ENCODE measurements at regions not wholly inside any gene's neighbourhood (a gene's known extent, or its start where the extent isn't known, plus 50 kb on each side); places are given as distances from the start of the nearest gene placed in this dataset.

- no peak for DNase-seq (ENCODE audit: low read depth)
These were observed 109.0 kb upstream of the CELF4 start for GRCh38 chr18:37674570-37674969.

GRCh38 chr18:37673671-37674070 lies 108.1 kb upstream of the CELF4 start:
- no peak for DNase-seq (ENCODE audit: low read depth)

- DNase-seq (ENCODE audit: low read depth): no peak
These were observed 107.5 kb upstream of the CELF4 start for GRCh38 chr18:37672932-37673595.

- DNase-seq (ENCODE audit: low read depth): no peak
These were observed 106.4 kb upstream of the CELF4 start for GRCh38 chr18:37672001-37672400.

- no peak for DNase-seq (ENCODE audit: low read depth)
These were observed 105.9 kb upstream of the CELF4 start for GRCh38 chr18:37671530-37671929.

GRCh38 chr18:37671119-37671518 lies 105.5 kb upstream of the CELF4 start:
- DNase-seq (ENCODE audit: low read depth): no peak

- no peak for DNase-seq (ENCODE audit: low read depth)
These were observed 104.5 kb upstream of the CELF4 start for GRCh38 chr18:37669991-37670534.

- no peak for DNase-seq (ENCODE audit: low read depth)
These were observed 103.6 kb upstream of the CELF4 start for GRCh38 chr18:37668971-37669747.

GRCh38 chr18:37667836-37668235 lies 102.2 kb upstream of the CELF4 start:
- no peak for DNase-seq (ENCODE audit: low read depth)

GRCh38 chr18:37666991-37667390 lies 101.4 kb upstream of the CELF4 start:
- DNase-seq (ENCODE audit: low read depth): no peak

GRCh38 chr18:37666451-37666850 lies 100.9 kb upstream of the CELF4 start:
- DNase-seq (ENCODE audit: low read depth): no peak

GRCh38 chr18:37665346-37665745 lies 99.7 kb upstream of the CELF4 start:
- DNase-seq (ENCODE audit: low read depth): no peak

- DNase-seq (ENCODE audit: low read depth): no peak
These were observed 97.8 kb upstream of the CELF4 start for GRCh38 chr18:37663446-37663845.

GRCh38 chr18:37662546-37663339 lies 97.1 kb upstream of the CELF4 start:
- DNase-seq (ENCODE audit: low read depth): no peak

GRCh38 chr18:37662099-37662498 lies 96.5 kb upstream of the CELF4 start:
- no peak for DNase-seq (ENCODE audit: low read depth)

GRCh38 chr18:37661478-37661877 lies 95.9 kb upstream of the CELF4 start:
- no peak for DNase-seq (ENCODE audit: low read depth)

GRCh38 chr18:37661061-37661460 lies 95.5 kb upstream of the CELF4 start:
- DNase-seq (ENCODE audit: low read depth): no peak

GRCh38 chr18:37660658-37661057 lies 95.1 kb upstream of the CELF4 start:
- DNase-seq (ENCODE audit: low read depth): no peak

- no peak for DNase-seq (ENCODE audit: low read depth)
These were observed 94.3 kb upstream of the CELF4 start for GRCh38 chr18:37659906-37660305.

GRCh38 chr18:37658894-37659293 lies 93.3 kb upstream of the CELF4 start:
- no peak for DNase-seq (ENCODE audit: low read depth)

GRCh38 chr18:37657493-37657892 lies 91.9 kb upstream of the CELF4 start:
- no peak for DNase-seq (ENCODE audit: low read depth)

GRCh38 chr18:37654731-37655369 lies 89.3 kb upstream of the CELF4 start:
- DNase-seq (ENCODE audit: low read depth): no peak
